Dedifferentiated amniotic fluid mesenchymal stem cell (primary cell): ENCODE measurements at regions not wholly inside any gene's neighbourhood (a gene's known extent, or its start where the extent isn't known, plus 50 kb on each side); places are given as distances from the start of the nearest gene placed in this dataset.
"Not testable (repeated sequence)": the region's sequence is repeated elsewhere in the genome, so short reads cannot be mapped to it uniquely, and the experiment has no call there.

Experiments used
- DNase-seq: peaks from one replicate; pipeline ENCODE4 v3.0.0-alpha.2; 2016; ENCODE audit errors: extremely low spot score

DNA sequence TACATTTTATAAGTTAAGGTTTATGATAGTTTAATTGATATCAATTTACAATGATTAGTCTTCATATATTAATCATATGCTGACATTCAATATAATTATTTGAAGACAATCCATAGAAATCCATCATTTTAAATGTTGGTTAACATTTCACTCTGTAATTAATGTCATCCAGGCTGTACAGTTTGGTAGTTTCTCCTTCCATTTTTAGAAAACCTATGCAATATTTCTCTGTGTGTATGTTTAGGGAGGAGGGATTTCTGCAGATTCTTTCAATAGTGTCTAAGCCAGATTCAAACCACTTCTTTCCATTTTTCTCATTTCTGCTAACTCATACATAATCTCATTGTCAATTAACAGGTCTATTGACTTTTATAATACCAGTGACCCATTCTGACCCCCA is 1159.0 kb upstream of the ATXN8OS start:
- no peak for DNase-seq

- DNase-seq, result no peak
These were observed 1163.4 kb upstream of the ATXN8OS start for GRCh38 chr13:68944272-68944671.

GRCh38 chr13:68940049-68940448 is 1167.6 kb upstream of the ATXN8OS start:
- DNase-seq, result no peak

- DNase-seq, result no peak
These were observed 1169.0 kb upstream of the ATXN8OS start for GRCh38 chr13:68938639-68939038.

DNA sequence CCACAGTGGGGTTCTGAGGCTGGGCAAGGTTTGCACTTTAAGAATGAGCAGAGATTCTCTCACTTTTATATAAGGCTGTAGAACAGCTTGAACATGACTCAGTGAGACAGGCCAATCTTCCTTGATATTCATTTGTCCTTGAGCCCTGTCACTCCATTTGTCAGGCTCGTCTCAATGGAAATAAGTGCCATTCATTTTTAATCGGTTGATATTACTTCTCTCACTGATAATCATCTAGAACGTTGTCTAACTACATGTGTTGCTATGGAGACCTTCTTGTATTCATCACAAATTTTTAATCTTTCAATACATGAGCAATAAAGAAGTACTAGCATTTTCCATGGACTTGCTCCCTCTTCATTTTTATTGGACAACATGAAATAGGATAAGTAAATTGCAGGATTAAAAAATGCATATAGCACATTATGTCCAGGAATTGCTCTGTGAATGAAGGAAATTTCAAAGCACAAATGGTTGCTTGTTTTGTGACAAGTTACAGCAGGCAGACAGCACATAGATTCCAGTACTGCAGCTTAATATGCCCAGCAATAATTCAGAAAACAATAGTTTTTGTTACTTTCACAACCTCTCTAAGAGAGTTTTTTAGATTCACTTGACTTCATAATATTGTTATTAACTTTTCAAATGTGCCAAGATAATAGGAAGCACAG is 1178.4 kb upstream of the ATXN8OS start:
- DNase-seq, result no peak

DNA sequence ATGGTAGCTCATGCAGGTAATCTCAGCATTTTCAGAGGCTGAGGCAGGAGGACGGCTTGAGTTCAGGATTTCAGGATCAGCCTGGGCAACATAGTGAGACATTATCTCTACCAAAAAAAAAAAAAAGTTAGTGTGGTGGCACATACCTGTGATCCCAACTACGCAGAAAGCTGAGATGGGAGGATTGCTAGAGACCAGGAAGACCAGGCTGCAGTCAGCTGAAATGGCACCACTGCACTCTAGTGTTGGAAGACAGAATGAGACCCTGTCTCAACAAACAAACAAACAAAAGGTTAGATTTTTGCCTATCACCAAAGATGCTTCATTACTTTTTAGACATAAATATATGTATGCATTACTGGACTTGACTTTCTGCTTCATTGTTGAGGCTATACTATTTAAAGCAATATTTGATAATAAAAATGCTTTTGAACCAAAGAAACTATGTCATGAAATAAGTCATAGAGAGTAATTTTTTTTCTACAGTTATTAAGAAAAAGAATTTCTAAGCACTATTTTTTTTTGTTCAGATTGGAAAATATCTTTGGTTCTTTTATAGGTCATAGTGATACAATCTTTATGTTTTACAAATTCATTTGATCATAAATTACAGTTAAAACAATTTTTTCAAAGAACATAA is 1180.1 kb upstream of the ATXN8OS start:
- no peak for DNase-seq

DNA sequence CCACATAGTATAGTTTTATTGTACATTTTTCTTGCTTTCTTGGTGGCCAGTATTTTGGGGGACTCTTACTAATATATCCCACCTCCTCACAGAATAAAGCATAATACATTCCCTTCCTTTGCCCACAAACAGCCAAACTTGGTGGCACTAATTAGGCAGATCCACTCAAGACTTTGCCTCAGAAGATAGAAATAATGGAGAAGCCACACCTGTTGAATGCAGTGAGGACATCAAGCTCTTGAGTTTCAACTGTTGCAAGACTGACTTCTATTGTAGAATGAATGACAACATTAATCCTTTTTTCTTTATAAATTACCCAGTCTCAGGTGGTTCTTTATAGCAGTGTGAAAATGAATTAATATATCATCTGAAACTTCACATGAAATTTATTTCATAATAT is 1183.6 kb upstream of the ATXN8OS start:
- DNase-seq, result no peak

GRCh38 chr13:68908879-68909278 is 1198.7 kb upstream of the ATXN8OS start:
- DNase-seq, result no peak

GRCh38 chr13:68905186-68905585 is 1202.4 kb upstream of the ATXN8OS start:
- DNase-seq, result no peak

DNA sequence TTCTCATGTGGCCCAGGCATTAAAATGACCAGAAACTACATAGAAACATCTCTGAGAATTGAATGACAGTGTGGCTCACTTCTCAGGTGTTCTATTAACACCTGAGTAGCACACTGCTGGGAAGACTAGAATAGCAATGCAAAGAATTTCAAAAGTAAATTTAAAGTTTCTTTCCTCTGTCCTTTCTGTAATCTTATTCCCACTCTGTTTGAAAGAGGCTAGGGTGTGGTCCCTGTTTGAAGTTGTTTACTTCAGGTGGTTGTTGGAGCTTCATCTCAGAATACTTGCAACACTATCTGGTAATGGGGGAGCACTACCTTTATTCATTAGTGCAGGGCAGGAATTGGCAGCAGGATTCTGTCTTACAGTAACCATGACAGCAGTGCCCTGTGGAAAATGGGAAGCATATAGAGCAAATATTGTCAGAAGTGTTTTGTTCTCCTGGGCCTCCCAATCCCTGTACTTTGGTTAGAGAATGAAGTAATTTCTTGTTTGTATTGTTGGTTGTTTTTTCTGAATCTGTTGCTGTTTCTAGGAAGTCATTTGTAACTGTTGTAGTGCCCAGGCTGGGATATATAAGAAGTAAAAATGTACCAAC is 1210.2 kb upstream of the ATXN8OS start:
- DNase-seq, result no peak

DNA sequence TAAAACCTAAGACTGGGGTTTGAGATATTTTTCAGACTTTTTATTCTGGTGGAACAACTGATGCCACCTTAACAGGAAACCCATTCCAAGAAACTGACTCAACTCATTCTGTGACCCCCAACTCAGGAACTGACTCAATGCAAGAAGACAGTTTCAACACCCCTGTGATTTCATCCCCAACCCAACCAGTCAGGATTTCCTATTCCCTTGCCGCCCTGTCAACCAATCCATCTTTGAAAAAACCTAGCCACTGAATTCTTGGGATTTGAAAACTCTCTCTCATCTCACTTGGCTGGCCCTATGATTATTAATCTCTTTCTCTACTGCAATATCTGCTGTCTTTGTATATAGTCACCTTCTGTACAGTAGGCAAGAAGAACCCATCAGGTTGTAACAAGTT is 1211.9 kb upstream of the ATXN8OS start:
- no peak for DNase-seq

DNA sequence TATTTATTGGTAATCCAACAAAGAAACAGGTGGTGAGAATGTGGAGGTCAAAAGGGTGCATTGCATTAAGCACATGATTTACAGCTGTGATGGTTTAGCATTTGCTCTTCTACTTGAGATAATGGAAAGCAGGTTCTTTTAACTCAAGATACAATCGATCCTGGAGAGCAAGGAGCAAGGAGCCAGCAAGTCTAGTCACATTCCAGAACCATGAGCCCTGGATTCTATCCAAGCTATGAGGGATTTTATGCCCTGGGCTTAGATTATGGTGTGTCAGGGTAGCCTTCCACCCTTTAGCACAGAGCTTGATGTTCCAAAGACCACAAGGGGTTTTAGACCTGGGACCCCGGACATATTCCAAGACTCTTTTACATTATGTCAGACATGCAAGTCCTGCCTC is 1213.9 kb upstream of the ATXN8OS start:
- not testable (repeated sequence) for DNase-seq

GRCh38 chr13:68892596-68892995 is 1215.0 kb upstream of the ATXN8OS start:
- DNase-seq, result not testable (repeated sequence)

DNA sequence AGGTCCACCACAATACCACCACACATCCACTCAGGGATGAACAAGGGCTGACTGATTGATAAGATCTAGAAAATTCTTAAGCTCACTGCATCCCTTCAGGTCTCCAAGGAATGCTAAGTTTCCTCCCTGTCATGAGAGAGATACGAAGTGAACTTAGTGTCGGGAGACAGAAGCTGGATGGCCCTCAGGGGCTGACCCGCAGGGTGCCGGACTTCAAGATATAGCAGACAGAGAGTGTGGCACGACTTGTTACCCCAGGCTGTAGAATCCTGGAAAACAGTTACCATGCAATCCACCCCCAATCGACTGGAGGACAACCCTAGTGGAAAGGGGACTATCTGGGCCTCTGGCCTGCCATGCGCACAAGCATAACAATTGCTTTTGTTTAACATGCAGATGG is 1217.5 kb upstream of the ATXN8OS start:
- not testable (repeated sequence) for DNase-seq

DNA sequence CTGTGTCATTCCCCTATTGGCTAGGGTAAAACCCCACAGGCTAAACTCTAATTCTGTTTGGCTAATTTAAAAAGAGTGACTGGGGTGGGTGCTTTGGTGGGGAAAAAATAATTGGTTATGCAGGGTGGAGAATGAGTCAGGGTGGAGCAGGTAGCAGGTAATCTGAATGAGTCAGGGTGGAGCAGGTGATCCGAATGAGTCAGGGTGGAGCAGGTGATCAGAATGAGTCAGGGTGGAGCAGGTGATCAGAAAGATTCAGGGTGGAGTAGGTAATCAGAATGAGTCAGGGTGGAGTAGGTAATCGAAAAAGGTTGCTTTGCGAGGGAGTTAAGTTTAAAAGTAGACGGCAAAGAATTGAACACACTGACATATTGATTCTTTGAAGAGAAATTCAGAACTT is 1218.8 kb upstream of the ATXN8OS start:
- no peak for DNase-seq

DNA sequence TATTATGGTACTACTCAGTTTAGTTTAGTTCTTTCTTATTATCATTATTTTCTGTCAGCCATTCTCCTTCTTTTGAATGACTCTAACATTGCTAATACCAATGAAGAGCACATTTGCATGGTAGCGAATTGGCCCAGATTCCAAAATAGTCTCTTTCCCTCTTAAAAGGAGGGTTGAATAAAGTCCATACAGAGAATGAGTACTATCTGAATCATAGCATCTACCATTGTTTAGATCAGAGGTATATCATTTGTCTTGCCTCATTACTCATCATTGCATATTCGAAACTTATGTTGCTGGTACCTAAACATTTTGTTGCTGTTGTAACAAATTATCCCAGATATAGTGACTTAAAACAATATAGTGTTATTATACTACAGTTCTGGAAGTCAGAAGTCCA is 1235.3 kb upstream of the ATXN8OS start:
- no peak for DNase-seq

- DNase-seq, result no peak
These were observed 1256.6 kb upstream of the ATXN8OS start for GRCh38 chr13:68851026-68851425.

GRCh38 chr13:68850160-68850559 is 1257.5 kb upstream of the ATXN8OS start:
- no peak for DNase-seq

GRCh38 chr13:68846663-68847062 is 1261.0 kb upstream of the ATXN8OS start:
- no peak for DNase-seq

DNA sequence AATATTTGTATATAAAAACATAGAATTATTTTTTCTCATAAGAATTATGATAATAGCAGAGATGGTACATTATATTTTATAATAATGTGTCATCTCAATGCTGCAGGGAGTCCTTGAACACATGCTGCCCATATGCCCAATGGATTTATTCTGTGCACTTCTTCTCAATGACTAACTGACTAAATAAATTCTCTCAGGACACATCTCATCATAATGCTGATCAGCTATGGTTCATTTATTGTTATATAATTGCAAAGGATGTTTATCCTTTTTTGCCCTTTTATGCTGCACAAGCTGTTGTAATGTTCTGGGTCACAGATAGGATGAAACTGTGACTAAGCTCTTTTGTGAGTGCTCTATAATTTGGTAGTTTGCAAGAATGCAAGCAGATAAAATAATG is 1273.3 kb upstream of the ATXN8OS start:
- no peak for DNase-seq

DNA sequence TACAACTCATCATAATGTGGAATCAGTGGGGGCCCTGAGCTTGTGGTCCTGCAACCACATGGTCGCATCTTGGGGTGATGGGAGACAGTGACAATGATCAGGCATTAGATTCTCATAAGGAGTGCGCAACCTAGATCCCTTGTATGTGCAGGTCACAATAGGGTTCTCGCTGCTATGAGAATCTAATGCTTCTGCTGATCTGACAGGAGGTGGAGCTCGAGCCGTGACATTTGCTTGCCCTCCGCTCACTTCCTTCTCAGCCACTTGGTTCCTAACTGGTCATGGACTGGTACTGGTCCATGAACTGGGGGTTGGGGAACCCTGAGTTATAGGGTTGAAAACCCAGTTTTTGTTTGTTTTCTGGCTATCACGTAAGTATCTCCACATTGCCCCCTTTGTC is 1290.9 kb upstream of the ATXN8OS start:
- DNase-seq, result no peak

DNA sequence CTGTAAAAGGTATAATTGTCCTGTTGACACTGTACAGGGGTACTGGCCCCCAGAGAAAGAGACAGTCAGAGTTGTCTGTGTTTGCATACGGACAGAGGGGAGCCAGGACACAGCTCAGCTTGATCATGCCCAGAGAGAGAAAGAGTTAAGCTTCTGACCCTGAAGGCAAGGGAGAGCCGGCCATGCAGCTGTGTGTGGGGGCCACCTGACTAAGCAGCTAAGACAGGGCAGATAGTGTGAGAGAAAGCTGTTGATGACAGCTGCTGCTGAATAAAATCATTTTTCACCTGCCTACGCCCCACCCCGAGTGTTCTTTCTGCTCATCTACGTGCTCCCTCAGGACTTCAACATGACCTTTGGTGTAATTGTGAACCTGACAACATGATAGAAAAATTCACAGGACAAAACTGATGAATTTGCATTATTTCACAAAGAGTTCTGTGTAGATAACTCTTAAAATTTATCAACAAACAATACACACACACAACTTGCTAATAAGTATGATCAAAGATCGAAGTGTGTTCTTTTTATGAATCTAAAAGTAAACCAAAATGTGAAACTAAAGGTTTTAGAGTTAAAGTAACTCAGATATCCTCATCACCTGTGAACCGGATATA is 1294.3 kb upstream of the ATXN8OS start:
- no peak for DNase-seq

DNA sequence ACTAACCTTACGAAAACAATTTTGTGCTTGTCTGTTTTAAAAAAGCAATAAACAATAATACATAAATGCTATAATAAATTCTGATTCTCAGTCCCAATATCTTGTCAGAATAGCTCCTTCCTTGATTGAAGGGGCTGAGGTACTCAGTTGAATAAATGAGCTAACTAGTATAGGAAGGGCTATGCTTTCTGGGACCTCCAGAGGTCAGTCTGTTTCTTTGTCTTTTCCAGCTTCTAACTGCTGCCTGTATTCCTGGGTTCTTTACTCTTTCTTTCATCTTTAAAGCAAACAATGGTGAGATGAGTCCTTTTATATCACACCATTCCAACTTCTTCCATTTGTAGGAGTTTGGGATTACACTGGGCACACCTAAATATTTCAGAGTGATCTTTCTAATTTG is 1297.0 kb upstream of the ATXN8OS start:
- no peak for DNase-seq
